K562 (cell line): ENCODE measurements at regions not wholly inside any gene's neighbourhood (a gene's known extent, or its start where the extent isn't known, plus 50 kb on each side); places are given as distances from the start of the nearest gene placed in this dataset.

Source experiments
- ATF3 ChIP-seq, 2 experiments: fragments of 450-650 bp in 1 of 2; sonication (generic) in 1 of 2; formaldehyde crosslinking in 1 of 2; IDR thresholded peaks in 1 of 2; conservative IDR thresholded peaks in 1 of 2; 2 replicates each; pipeline versions ENCODE4 v1.6.1 to v1.8.1; 2016 to 2023; ENCODE audit warnings: mild to moderate bottlenecking in 2 of 2, moderate library complexity in 2 of 2, inconsistent platforms in 1 of 2, missing genetic modification reagents in 1 of 2
- CHCHD3 ChIP-seq: fragments of 250-450 bp; sonication (Bioruptor Pico); IDR thresholded peaks from 2 replicates; pipeline ENCODE4 v2.1.2; 2022; ENCODE audit warnings: mild to moderate bottlenecking
- CTBP1 ChIP-seq: fragments of 450-650 bp; IDR thresholded peaks from 2 replicates; pipeline ENCODE4 v1.6.1; 2016; ENCODE audit warnings: borderline replicate concordance
- EHMT2 ChIP-seq: fragments of 450-650 bp; IDR thresholded peaks from 2 replicates; pipeline ENCODE4 v1.6.1; 2018; ENCODE audit warnings: antibody characterized with exemption
- ETS2 ChIP-seq: IDR thresholded peaks from 2 replicates; pipeline ENCODE4 v1.6.1; 2016; ENCODE audit warnings: borderline replicate concordance, missing genetic modification characterization, mild to moderate bottlenecking, moderate library complexity, missing compliant biosample characterization; ENCODE audit not compliant: poor library complexity, severe bottlenecking
- HDAC2 ChIP-seq: fragments of 450-650 bp; IDR thresholded peaks from 2 replicates; pipeline ENCODE4 v1.6.1; 2016; ENCODE audit warnings: mild to moderate bottlenecking
- JUND ChIP-seq, 2 experiments: IDR thresholded peaks; 2 replicates in 1 of 2; 3 replicates in 1 of 2; pipeline ENCODE4 v1.6.1; 2011; ENCODE audit warnings: borderline replicate concordance in 2 of 2, low read depth in 2 of 2, low read length in 2 of 2, improper control_type of control experiment in 1 of 2, missing biosample characterization in 1 of 2, missing genetic modification characterization in 1 of 2, missing genetic modification reagents in 1 of 2
- LEF1 ChIP-seq: fragments of 450-650 bp; IDR thresholded peaks from 2 replicates; pipeline ENCODE4 v1.6.1; 2016; ENCODE audit warnings: mild to moderate bottlenecking
- NUFIP1 ChIP-seq: fragments of 450-650 bp; IDR thresholded peaks from 2 replicates; pipeline ENCODE4 v1.6.1; 2018; ENCODE audit not compliant: partially characterized antibody
- POLR2H ChIP-seq: IDR thresholded peaks from 2 replicates; pipeline ENCODE4 v1.6.1; 2016; ENCODE audit warnings: missing genetic modification characterization, low read depth, mild to moderate bottlenecking, control low read depth, missing compliant biosample characterization, moderate library complexity
- RBFOX2 ChIP-seq: fragments of 200-400 bp; formaldehyde crosslinking; IDR thresholded peaks from 2 replicates; pipeline ENCODE4 v1.6.1; 2017; ENCODE audit warnings: low read depth, mild to moderate bottlenecking, low read length, moderate library complexity
- SMARCB1 ChIP-seq: IDR thresholded peaks from 2 replicates; pipeline ENCODE4 v1.6.1; 2011; ENCODE audit warnings: improper control_type of control experiment, low read depth; ENCODE audit not compliant: insufficient read length
- ZBTB1 ChIP-seq: sonication (generic); formaldehyde crosslinking; IDR thresholded peaks from 2 replicates; pipeline ENCODE4 v1.8.1; 2023; ENCODE audit warnings: missing genetic modification reagents, low read depth, mild to moderate bottlenecking, borderline replicate concordance
- ZBTB49 ChIP-seq: sonication (generic); formaldehyde crosslinking; IDR thresholded peaks from 2 replicates; pipeline ENCODE4 v1.8.0; 2022; ENCODE audit warnings: missing genetic modification reagents, mild to moderate bottlenecking, borderline replicate concordance
- ZKSCAN8 ChIP-seq: fragments of 200-800 bp; sonication (Bioruptor generic); IDR thresholded peaks from 2 replicates; pipeline ENCODE4 v1.6.1; 2016; ENCODE audit warnings: missing genetic modification characterization, missing compliant biosample characterization
- ZNF277 ChIP-seq: fragments of 250-450 bp; sonication (Bioruptor Pico); IDR thresholded peaks from 2 replicates; pipeline ENCODE4 v1.8.0; 2022; ENCODE audit warnings: inconsistent platforms, mild to moderate bottlenecking, moderate library complexity, borderline replicate concordance
- TF ChIP-seq, protein P1 (sequence below), 2 experiments: IDR thresholded peaks in 1 of 2; conservative IDR thresholded peaks in 1 of 2; 2 replicates each; pipeline ENCODE4 v1.6.1; 2016; ENCODE audit warnings: low read depth in 2 of 2, mild to moderate bottlenecking in 1 of 2, missing compliant biosample characterization in 1 of 2, missing genetic modification characterization in 1 of 2, moderate library complexity in 1 of 2
- TF ChIP-seq, protein P2 (sequence below): fragments of 450-650 bp; IDR thresholded peaks from 2 replicates; pipeline ENCODE4 v1.6.1; 2016; ENCODE audit warnings: low read depth, mild to moderate bottlenecking, moderate library complexity

GRCh38 chr4:74544655-74545361 is 99.9 kb downstream of the AREG start (continued):
- TF ChIP-seq RBFOX2 (no peak), ZBTB49 (CRISPR knock-in tag) (no peak), EHMT2 (no peak), LEF1 (no peak), POLR2H (tag) (0 out of 2 replicates have a peak, but pooled peaks have one; percentile 9), SMARCB1 (no peak), ZNF277 (no peak), CTBP1 (peak; percentile 39; the same call in 1 of the 2 replicates), JUND (IDR thresholded peaks at IDR 0.05; ENCODE audit: borderline replicate concordance, low read depth, low read length) (peak; percentile 61; the same call in 1 of the 2 replicates), JUND (tag; IDR thresholded peaks at IDR 0.05; ENCODE audit: borderline replicate concordance, low read depth, low read length) (peak; percentile 72; the same call in 1 of the 3 replicates), ZBTB1 (CRISPR knock-in tag) (no peak), HDAC2 (no peak), ZKSCAN8 (CRISPR knock-in tag) (no peak), NUFIP1 (no peak), CHCHD3 (CRISPR knock-in tag) (no peak), ETS2 (no peak), ATF3 (IDR thresholded peaks at IDR 0.05) (0 out of 2 replicates have a peak, but pooled peaks have one; percentile 46), ATF3 (CRISPR knock-in tag; conservative IDR thresholded peaks at IDR 0.05) (no peak)
- TF ChIP-seq, protein P1, sequence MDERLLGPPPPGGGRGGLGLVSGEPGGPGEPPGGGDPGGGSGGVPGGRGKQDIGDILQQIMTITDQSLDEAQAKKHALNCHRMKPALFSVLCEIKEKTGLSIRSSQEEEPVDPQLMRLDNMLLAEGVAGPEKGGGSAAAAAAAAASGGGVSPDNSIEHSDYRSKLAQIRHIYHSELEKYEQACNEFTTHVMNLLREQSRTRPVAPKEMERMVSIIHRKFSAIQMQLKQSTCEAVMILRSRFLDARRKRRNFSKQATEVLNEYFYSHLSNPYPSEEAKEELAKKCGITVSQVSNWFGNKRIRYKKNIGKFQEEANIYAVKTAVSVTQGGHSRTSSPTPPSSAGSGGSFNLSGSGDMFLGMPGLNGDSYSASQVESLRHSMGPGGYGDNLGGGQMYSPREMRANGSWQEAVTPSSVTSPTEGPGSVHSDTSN (CRISPR knock-in tag; IDR thresholded peaks at IDR 0.05; ENCODE audit: low read depth), result no peak
- TF ChIP-seq, protein P1 (tag; conservative IDR thresholded peaks at IDR 0.05; ENCODE audit: low read depth), result no peak
- TF ChIP-seq, protein P2, sequence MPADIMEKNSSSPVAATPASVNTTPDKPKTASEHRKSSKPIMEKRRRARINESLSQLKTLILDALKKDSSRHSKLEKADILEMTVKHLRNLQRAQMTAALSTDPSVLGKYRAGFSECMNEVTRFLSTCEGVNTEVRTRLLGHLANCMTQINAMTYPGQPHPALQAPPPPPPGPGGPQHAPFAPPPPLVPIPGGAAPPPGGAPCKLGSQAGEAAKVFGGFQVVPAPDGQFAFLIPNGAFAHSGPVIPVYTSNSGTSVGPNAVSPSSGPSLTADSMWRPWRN, result no peak
